CD14-positive monocyte (primary cell): ENCODE measurements at regions not wholly inside any gene's neighbourhood (a gene's known extent, or its start where the extent isn't known, plus 50 kb on each side); places are given as distances from the start of the nearest gene placed in this dataset.

ENCODE experiments used
- DNase-seq, 3 donors: peaks; one replicate each; pipeline ENCODE4 v3.0.0-alpha.2; 2011 to 2022
- H2AFZ ChIP-seq: 2 replicates; pipeline ENCODE4 v1.6.0; 2012; ENCODE audit warnings: mild to moderate bottlenecking, low read depth, low read length, inconsistent platforms; ENCODE audit not compliant: insufficient read depth, poor library complexity, severe bottlenecking
- H3K27ac ChIP-seq, 2 donors: 1 replicate in 1 of 2; 2 replicates in 1 of 2; pipeline ENCODE4 v1.5.1; 2012 to 2013; ENCODE audit warnings: low read length in 2 of 2, control low read depth in 1 of 2, inconsistent platforms in 1 of 2, low read depth in 1 of 2, mild to moderate bottlenecking in 1 of 2
- H3K27me3 ChIP-seq, 2 donors: one replicate each; pipeline versions ENCODE4 v1.6.0 to v1.6.1; 2011 to 2013; ENCODE audit warnings: low read length in 2 of 2; ENCODE audit not compliant: control insufficient read depth in 2 of 2, insufficient read depth in 2 of 2
- H3K36me3 ChIP-seq, 2 donors: replicated peaks in 1 of 2; 1 replicate in 1 of 2; 2 replicates in 1 of 2; pipeline versions ENCODE4 v1.5.1 to v1.6.1; 2012 to 2013; ENCODE audit warnings: low read length in 2 of 2, control low read depth in 1 of 2, inconsistent platforms in 1 of 2, mild to moderate bottlenecking in 1 of 2; ENCODE audit not compliant: insufficient read depth in 2 of 2, control insufficient read depth in 1 of 2
- H3K4me1 ChIP-seq, 2 donors: 1 replicate in 1 of 2; 2 replicates in 1 of 2; pipeline versions ENCODE4 v1.5.1 to v1.6.1; 2012 to 2013; ENCODE audit warnings: low read length in 2 of 2, control low read depth in 1 of 2, inconsistent platforms in 1 of 2, mild to moderate bottlenecking in 1 of 2, moderate library complexity in 1 of 2; ENCODE audit not compliant: insufficient read depth in 2 of 2, control insufficient read depth in 1 of 2
- H3K4me2 ChIP-seq: replicated peaks from 2 replicates; pipeline ENCODE3; 2012; ENCODE audit warnings: low read length, moderate library complexity, mild to moderate bottlenecking; ENCODE audit not compliant: poor library complexity, severe bottlenecking; ENCODE audit errors: extremely low read depth
- H3K4me3 ChIP-seq, 3 experiments: fragments of 200-600 bp in 1 of 3; sonication (generic) in 1 of 3; replicated peaks in 1 of 3; 1 replicate in 2 of 3; 2 replicates in 1 of 3; pipeline ENCODE4 v1.5.1; 2011 to 2013; ENCODE audit warnings: low read length in 3 of 3, mild to moderate bottlenecking in 3 of 3, control low read depth in 2 of 3, low read depth in 2 of 3, inconsistent platforms in 1 of 3, moderate library complexity in 1 of 3
- H3K79me2 ChIP-seq: 2 replicates; pipeline ENCODE4 v1.6.0; 2012; ENCODE audit warnings: mild to moderate bottlenecking, control low read depth, inconsistent platforms, low read length, moderate library complexity; ENCODE audit not compliant: insufficient read depth
- H3K9ac ChIP-seq: 2 replicates; pipeline ENCODE4 v1.6.0; 2017; ENCODE audit warnings: low read length, mild to moderate bottlenecking; ENCODE audit not compliant: insufficient read depth, poor library complexity, severe bottlenecking
- H3K9me3 ChIP-seq, 2 donors: replicated peaks in 1 of 2; 1 replicate in 1 of 2; 2 replicates in 1 of 2; pipeline versions ENCODE4 v1.5.1 to v1.6.1; 2012 to 2013; ENCODE audit warnings: low read length in 2 of 2, control low read depth in 1 of 2; ENCODE audit not compliant: control insufficient read depth in 1 of 2, insufficient read depth in 1 of 2
- H4K20me1 ChIP-seq: 2 replicates; pipeline ENCODE4 v1.6.0; 2012; ENCODE audit warnings: mild to moderate bottlenecking, low read length, control low read depth, moderate library complexity; ENCODE audit not compliant: insufficient read depth
- H3K27ac Mint-ChIP-seq, 7 donors: one replicate each; pipeline ENCODE4 v1.8.0; 2020; ENCODE audit warnings: mild to moderate bottlenecking in 7 of 7, mixed read lengths in 7 of 7, moderate library complexity in 6 of 7, inconsistent platforms in 2 of 7
- H3K27me3 Mint-ChIP-seq, 3 donors: one replicate each; pipeline ENCODE4 v1.8.0; 2021 to 2022; ENCODE audit warnings: low read depth in 3 of 3, mild to moderate bottlenecking in 3 of 3, mixed read lengths in 3 of 3, moderate library complexity in 3 of 3, inconsistent platforms in 1 of 3
- H3K36me3 Mint-ChIP-seq, 2 donors: one replicate each; pipeline ENCODE4 v1.8.0; 2020; ENCODE audit warnings: mixed read lengths in 2 of 2, inconsistent platforms in 1 of 2, mild to moderate bottlenecking in 1 of 2
- H3K4me1 Mint-ChIP-seq: one replicate; pipeline ENCODE4 v1.8.0; 2020; ENCODE audit warnings: mild to moderate bottlenecking, mixed read lengths
- H3K4me3 Mint-ChIP-seq, 2 donors: one replicate each; pipeline ENCODE4 v1.8.0; 2020; ENCODE audit warnings: mild to moderate bottlenecking in 2 of 2, mixed read lengths in 2 of 2, moderate library complexity in 1 of 2
- H3K9me3 Mint-ChIP-seq, 7 donors: one replicate each; pipeline ENCODE4 v1.8.0; 2020 to 2022; ENCODE audit warnings: mixed read lengths in 7 of 7, mild to moderate bottlenecking in 6 of 7, moderate library complexity in 6 of 7, inconsistent platforms in 2 of 7
- CTCF ChIP-seq: fragments of 200-600 bp; IDR thresholded peaks from one replicate; pipeline ENCODE4 v1.8.0; 2022; ENCODE audit warnings: antibody characterized with exemption, mild to moderate bottlenecking
- WGBS: methylation state at CpG from one replicate; pipeline ENCODE4 v1.1.5; 2013; ENCODE audit warnings: missing lambda C conversion rate; ENCODE audit not compliant: insufficient coverage; 5-methylcytosine and 5-hydroxymethylcytosine counted together
- intact Hi-C, 2 donors: fragments of 100-400 bp; cut with micrococcal nuclease; formaldehyde crosslinking; loops; one replicate each; pipeline versions ENCODE4 v1.15.0 to v1.15.1; 2023

- Histone ChIP-seq H3K79me2 (no peaks in the 10 kb centered on the region), H3K27ac (no peak overlapping the region), H2AFZ (no peak overlapping the region), H4K20me1 (no peaks in the 10 kb centered on the region), H3K9me3 (peaks cover 0 to 6% of the 10 kb centered on the region in 2 donors), H3K9ac (no peak overlapping the region), H3K4me3 (no peak overlapping the region), H3K36me3 (no peaks in the 10 kb centered on the region), H3K27me3 (no peaks in the 10 kb centered on the region), H3K4me1 (no peaks in the 10 kb centered on the region), H3K4me2 (no peak overlapping the region)
- DNase-seq, result no peak
- TF ChIP-seq CTCF, result no peak
- intact Hi-C loops, result no loop called here
- WGBS, result no CpG with 5 or more reads among the region's 1 CpG
- H3K27ac Mint-ChIP-seq, result no peak overlapping the region
- no peaks in the 10 kb centered on the region for H3K36me3 Mint-ChIP-seq
- no peaks in the 10 kb centered on the region for H3K4me1 Mint-ChIP-seq
- H3K27me3 Mint-ChIP-seq, result peaks cover 0 to 1% (median 0%) of the 10 kb centered on the region in 3 donors
- H3K9me3 Mint-ChIP-seq, result peaks cover 0 to 12% (median 4%) of the 10 kb centered on the region in 7 donors
- H3K4me3 Mint-ChIP-seq, result no peak overlapping the region
Observed at GRCh38 chr16:59654455-59654854, 920.3 kb upstream of the GOT2 start.

GRCh38 chr16:59651662-59652061 lies 917.5 kb upstream of the GOT2 start:
- WGBS, result 90% methylated on average over 1 of the region's 1 CpG

More at GRCh38 chr16:59651662-59652061, 917.5 kb upstream of the GOT2 start:
- Mint-ChIP-seq H3K27ac (no peak overlapping the region), H3K4me3 (no peak overlapping the region), H3K27me3 (no peaks in the 10 kb centered on the region), H3K4me1 (no peaks in the 10 kb centered on the region), H3K9me3 (peaks cover 0 to 17% (median 7%) of the 10 kb centered on the region in 7 donors), H3K36me3 (no peaks in the 10 kb centered on the region)
- peaks cover 3 to 18% of the 10 kb centered on the region in 2 donors for H3K9me3 ChIP-seq
- no peak overlapping the region for H2AFZ ChIP-seq
- intact Hi-C loops, result no loop called here
- H3K4me3 ChIP-seq, result no peak overlapping the region
- no peaks in the 10 kb centered on the region for H3K79me2 ChIP-seq
- no peaks in the 10 kb centered on the region for H3K36me3 ChIP-seq
- no peaks in the 10 kb centered on the region for H3K4me1 ChIP-seq
- no peak for DNase-seq
- no peak for TF ChIP-seq CTCF
- no peak overlapping the region for H3K9ac ChIP-seq
- H3K27ac ChIP-seq, result no peak overlapping the region
- no peaks in the 10 kb centered on the region for H4K20me1 ChIP-seq
- H3K4me2 ChIP-seq, result no peak overlapping the region
- H3K27me3 ChIP-seq, result no peaks in the 10 kb centered on the region
